Lung (tissue), 11 donors: ENCODE measurements at regions not wholly inside any gene's neighbourhood (a gene's known extent, or its start where the extent isn't known, plus 50 kb on each side); places are given as distances from the start of the nearest gene placed in this dataset.

Source experiments
- ATAC-seq: fragments of 200-7000 bp; cut with Tn5 transposase; one replicate; pipeline ENCODE4 v1.9.1; 2020; ENCODE audit warnings: moderate number of reproducible peaks; ENCODE audit not compliant: insufficient read depth, low FRiP score
- DNase-seq, 3 donors: peaks; one replicate each; pipeline ENCODE4 v3.0.0-alpha.2; 2013 to 2017
- H3K27ac ChIP-seq, 2 donors: one replicate each; pipeline ENCODE4 v1.5.1; 2013; ENCODE audit warnings: mild to moderate bottlenecking in 2 of 2, moderate library complexity in 2 of 2, control low read depth in 1 of 2, inconsistent platforms in 1 of 2, low read depth in 1 of 2, low read length in 1 of 2
- H3K27me3 ChIP-seq, 3 donors: one replicate each; pipeline ENCODE4 v1.5.1; 2013; ENCODE audit warnings: low read length in 2 of 3; ENCODE audit not compliant: control insufficient read depth in 3 of 3, insufficient read depth in 3 of 3
- H3K36me3 ChIP-seq, 4 donors: one replicate each; pipeline ENCODE4 v1.5.1; 2013; ENCODE audit warnings: low read length in 4 of 4, mild to moderate bottlenecking in 1 of 4, moderate library complexity in 1 of 4; ENCODE audit not compliant: control insufficient read depth in 4 of 4, insufficient read depth in 4 of 4
- H3K4me1 ChIP-seq, 5 donors: one replicate each; pipeline ENCODE4 v1.5.1; 2013; ENCODE audit warnings: low read length in 5 of 5, mild to moderate bottlenecking in 2 of 5, moderate library complexity in 1 of 5; ENCODE audit not compliant: control insufficient read depth in 5 of 5, insufficient read depth in 5 of 5
- H3K4me3 ChIP-seq: one replicate; pipeline ENCODE4 v1.5.1; 2013; ENCODE audit warnings: mild to moderate bottlenecking, control low read depth, moderate library complexity
- H3K9ac ChIP-seq, 2 donors: one replicate each; pipeline ENCODE4 v1.5.1; 2013; ENCODE audit warnings: low read length in 2 of 2, control low read depth in 1 of 2; ENCODE audit not compliant: insufficient read depth in 1 of 2
- H3K9me3 ChIP-seq, 4 donors: one replicate each; pipeline ENCODE4 v1.5.1; 2013; ENCODE audit warnings: low read length in 3 of 4, mild to moderate bottlenecking in 1 of 4, moderate library complexity in 1 of 4; ENCODE audit not compliant: control insufficient read depth in 4 of 4, insufficient read depth in 3 of 4
- WGBS, 2 donors: extraction: QIAGEN DNeasy Blood & Tissue Kit; methylation state at CpG; one replicate each; pipeline ENCODE4 v1.1.7; 2013; 5-methylcytosine and 5-hydroxymethylcytosine counted together
- TF ChIP-seq, protein P1 (sequence below): IDR thresholded peaks from 2 replicates; pipeline ENCODE4 v1.5.1; 2012; ENCODE audit warnings: mild to moderate bottlenecking; ENCODE audit errors: control extremely low read depth, extremely low read depth
- donor health status: control.
- donor health status: control.
- donor health status: Bipolar disorder and iron deficiency.
- donor health status: healthy.
- donor health status: DM: yes; HTN: yes; CAD: no.

DNA sequence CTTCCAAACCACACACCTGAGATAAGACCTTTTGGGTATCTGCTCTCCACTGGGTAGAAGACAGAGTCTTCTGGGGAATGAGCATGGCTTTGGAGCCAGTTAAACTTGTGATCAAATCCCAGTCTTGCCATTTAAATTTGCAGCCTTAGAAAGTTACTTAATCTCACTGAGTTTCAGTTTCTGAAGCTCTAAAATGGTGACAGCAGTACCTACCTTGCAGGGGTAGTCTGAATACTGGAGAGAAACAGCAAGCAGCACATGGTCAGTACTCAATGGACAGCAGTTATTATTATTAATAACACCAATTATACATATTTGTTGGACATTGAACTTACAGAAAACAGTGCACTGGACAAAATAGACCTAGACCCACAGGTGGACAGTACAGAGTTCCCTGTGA, 260.9 kb downstream of the MAN2A1 start:
- ATAC-seq (no peak), DNase-seq (no peak)
- TF ChIP-seq, protein P1, sequence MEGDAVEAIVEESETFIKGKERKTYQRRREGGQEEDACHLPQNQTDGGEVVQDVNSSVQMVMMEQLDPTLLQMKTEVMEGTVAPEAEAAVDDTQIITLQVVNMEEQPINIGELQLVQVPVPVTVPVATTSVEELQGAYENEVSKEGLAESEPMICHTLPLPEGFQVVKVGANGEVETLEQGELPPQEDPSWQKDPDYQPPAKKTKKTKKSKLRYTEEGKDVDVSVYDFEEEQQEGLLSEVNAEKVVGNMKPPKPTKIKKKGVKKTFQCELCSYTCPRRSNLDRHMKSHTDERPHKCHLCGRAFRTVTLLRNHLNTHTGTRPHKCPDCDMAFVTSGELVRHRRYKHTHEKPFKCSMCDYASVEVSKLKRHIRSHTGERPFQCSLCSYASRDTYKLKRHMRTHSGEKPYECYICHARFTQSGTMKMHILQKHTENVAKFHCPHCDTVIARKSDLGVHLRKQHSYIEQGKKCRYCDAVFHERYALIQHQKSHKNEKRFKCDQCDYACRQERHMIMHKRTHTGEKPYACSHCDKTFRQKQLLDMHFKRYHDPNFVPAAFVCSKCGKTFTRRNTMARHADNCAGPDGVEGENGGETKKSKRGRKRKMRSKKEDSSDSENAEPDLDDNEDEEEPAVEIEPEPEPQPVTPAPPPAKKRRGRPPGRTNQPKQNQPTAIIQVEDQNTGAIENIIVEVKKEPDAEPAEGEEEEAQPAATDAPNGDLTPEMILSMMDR: no peak
- no peaks in the 10 kb centered on the region for H3K27me3 ChIP-seq
- no peak overlapping the region for H3K9ac ChIP-seq
- no peak overlapping the region for H3K27ac ChIP-seq
- H3K36me3 ChIP-seq: no peaks in the 10 kb centered on the region
- peaks cover 0 to 2% (median 0%) of the 10 kb centered on the region in 4 donors for H3K9me3 ChIP-seq
- H3K4me1 ChIP-seq: no peaks in the 10 kb centered on the region
- H3K4me3 ChIP-seq: no peak overlapping the region

DNA sequence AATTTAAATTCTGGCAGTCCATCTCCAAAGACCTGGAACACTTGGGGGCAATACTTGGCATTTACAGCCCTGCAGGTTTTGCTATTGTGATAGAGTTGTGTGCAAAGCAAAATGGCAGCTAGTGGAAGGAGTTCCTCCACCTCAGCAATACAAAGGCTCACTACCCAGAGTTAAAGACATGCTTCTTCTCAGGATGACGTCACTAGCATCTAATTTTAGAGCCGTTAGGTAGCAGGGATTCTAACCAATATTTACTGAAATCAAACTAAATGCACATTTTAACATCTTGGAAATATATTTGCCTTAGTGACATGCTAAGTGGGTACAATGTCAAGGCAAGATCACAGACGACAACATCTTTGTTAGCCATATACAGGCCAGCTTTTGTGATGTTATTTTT, 261.6 kb downstream of the MAN2A1 start:
- ATAC-seq (no peak), DNase-seq (no peak)
- no peaks in the 10 kb centered on the region for H3K36me3 ChIP-seq
- TF ChIP-seq, protein P1: no peak
- H3K9me3 ChIP-seq: peaks cover 0 to 2% (median 0%) of the 10 kb centered on the region in 4 donors
- H3K4me1 ChIP-seq: no peaks in the 10 kb centered on the region
- 88 to 94% methylated on average over 3 of the region's 3 CpGs for WGBS, 2 donors
- H3K4me3 ChIP-seq: no peak overlapping the region
- H3K9ac ChIP-seq: no peak overlapping the region
- H3K27me3 ChIP-seq: no peaks in the 10 kb centered on the region
- H3K27ac ChIP-seq: no peak overlapping the region

DNA sequence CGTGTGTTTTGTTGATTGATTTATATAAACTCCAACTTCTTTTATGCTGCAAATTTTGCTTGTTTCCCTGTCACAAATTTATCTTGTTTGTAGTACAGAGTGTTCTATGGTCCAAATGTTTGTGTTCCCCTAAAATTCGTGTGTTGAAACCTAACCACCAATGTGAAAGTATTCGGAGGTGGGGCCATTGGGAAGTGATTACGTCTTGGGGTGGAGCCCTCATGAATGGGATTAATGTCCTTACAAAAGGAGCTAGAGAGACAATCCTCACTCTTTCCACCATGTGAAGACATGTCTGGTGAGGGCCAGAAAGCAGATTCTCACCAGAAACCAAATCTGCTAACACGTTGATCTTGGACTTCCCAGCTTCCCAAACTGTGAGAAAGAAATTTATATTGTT, 262.0 kb downstream of the MAN2A1 start:
- Histone ChIP-seq H3K36me3 (no peaks in the 10 kb centered on the region), H3K27ac (no peak overlapping the region), H3K9me3 (no peaks in the 10 kb centered on the region), H3K9ac (no peak overlapping the region), H3K27me3 (no peaks in the 10 kb centered on the region), H3K4me3 (no peak overlapping the region), H3K4me1 (peaks cover 0 to under 1% (median 0%) of the 10 kb centered on the region in 5 donors)
- TF ChIP-seq, protein P1: no peak
- no peak for DNase-seq
- 85% methylated on average over 5 of the region's 5 CpGs for WGBS, 2 donors
- ATAC-seq: no peak

DNA sequence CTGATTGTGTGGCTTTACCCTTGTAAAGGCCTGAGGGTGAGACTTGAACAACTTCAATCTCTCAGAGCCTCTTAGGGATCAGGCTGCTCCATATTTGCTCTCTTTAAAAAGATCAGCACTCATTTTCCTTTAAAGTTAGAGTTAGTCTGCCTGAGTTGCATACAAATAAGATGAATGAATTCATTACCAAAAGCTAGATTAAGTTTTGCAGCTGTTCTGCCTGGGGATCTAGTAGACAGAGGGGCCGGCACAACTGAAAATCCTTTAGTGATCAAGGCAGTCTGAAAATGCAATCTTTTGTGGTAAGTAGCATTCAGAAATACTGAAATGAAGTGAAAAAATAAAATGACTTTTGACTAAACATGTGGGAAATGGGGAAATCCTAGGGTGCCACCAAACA, 264.0 kb downstream of the MAN2A1 start:
- no peak overlapping the region for H3K9ac ChIP-seq
- no peak overlapping the region for H3K27ac ChIP-seq
- DNase-seq (no peak), ATAC-seq (no peak)
- H3K4me1 ChIP-seq: peaks cover 0 to 4% (median 0%) of the 10 kb centered on the region in 5 donors
- 96 to 98% methylated on average over 1 of the region's 1 CpG for WGBS, 2 donors
- H3K4me3 ChIP-seq: no peak overlapping the region
- no peaks in the 10 kb centered on the region for H3K36me3 ChIP-seq
- no peaks in the 10 kb centered on the region for H3K9me3 ChIP-seq
- no peaks in the 10 kb centered on the region for H3K27me3 ChIP-seq
- TF ChIP-seq, protein P1: no peak
